Hepatocyte (in vitro differentiated cells): ENCODE measurements at regions not wholly inside any gene's neighbourhood (a gene's known extent, or its start where the extent isn't known, plus 50 kb on each side); places are given as distances from the start of the nearest gene placed in this dataset.

Experiments
- DNase-seq: peaks from one replicate; pipeline ENCODE4 v3.0.0-alpha.2; 2016; ENCODE audit warnings: low spot score
- H2AFZ ChIP-seq: fragments of 200-600 bp; sonication (generic); 2 replicates; pipeline ENCODE4 v1.6.0; 2016; ENCODE audit warnings: antibody characterized with exemption, mild to moderate bottlenecking
- H3K27ac ChIP-seq: fragments of 200-600 bp; sonication (generic); 2 replicates; pipeline ENCODE4 v1.5.1; 2016; ENCODE audit warnings: mild to moderate bottlenecking
- H3K27me3 ChIP-seq: fragments of 200-600 bp; sonication (generic); 2 replicates; pipeline ENCODE4 v1.6.1; 2016
- H3K36me3 ChIP-seq: fragments of 200-600 bp; sonication (generic); replicated peaks from 2 replicates; pipeline ENCODE4 v1.5.1; 2016; ENCODE audit warnings: low read depth; ENCODE audit not compliant: insufficient read depth
- H3K4me1 ChIP-seq: fragments of 200-600 bp; sonication (generic); 2 replicates; pipeline ENCODE4 v1.5.1; 2016; ENCODE audit warnings: mild to moderate bottlenecking, moderate library complexity; ENCODE audit not compliant: insufficient read depth
- H3K4me2 ChIP-seq: fragments of 200-600 bp; sonication (generic); 2 replicates; pipeline ENCODE4 v1.6.0; 2016
- H3K4me3 ChIP-seq: fragments of 200-600 bp; sonication (generic); 2 replicates; pipeline ENCODE4 v1.5.1; 2016; ENCODE audit warnings: mild to moderate bottlenecking
- H3K79me2 ChIP-seq: fragments of 200-600 bp; sonication (generic); 2 replicates; pipeline ENCODE4 v1.6.0; 2017; ENCODE audit warnings: mild to moderate bottlenecking
- H3K9me2 ChIP-seq: fragments of 200-600 bp; sonication (generic); replicated peaks from 2 replicates; pipeline ENCODE4 v1.6.0; 2017; ENCODE audit warnings: mild to moderate bottlenecking; ENCODE audit not compliant: insufficient read depth
- H3K9me3 ChIP-seq: fragments of 200-600 bp; sonication (generic); 2 replicates; pipeline ENCODE4 v1.5.1; 2016; ENCODE audit warnings: low read depth, mild to moderate bottlenecking
- H4K20me1 ChIP-seq: fragments of 200-600 bp; sonication (generic); 2 replicates; pipeline ENCODE4 v1.6.0; 2016; ENCODE audit warnings: mild to moderate bottlenecking; ENCODE audit not compliant: insufficient read depth, poor library complexity, severe bottlenecking
- EZH2 ChIP-seq: fragments of 200-600 bp; sonication (generic); IDR thresholded peaks from 2 replicates; pipeline ENCODE4 v1.6.1; 2016; ENCODE audit warnings: antibody characterized with exemption, mild to moderate bottlenecking, borderline replicate concordance
- EZH2phosphoT487 ChIP-seq: fragments of 200-600 bp; sonication (generic); IDR thresholded peaks from one replicate; pipeline ENCODE4 v1.6.1; 2018; ENCODE audit warnings: antibody characterized with exemption, mild to moderate bottlenecking, low read depth, moderate library complexity; ENCODE audit not compliant: unreplicated experiment, severe bottlenecking
- WGBS: methylation state at CpG from one replicate; pipeline ENCODE4 v1.1.6; 2016; ENCODE audit warnings: low lambda C conversion rate; ENCODE audit errors: missing lambda C conversion rate; 5-methylcytosine and 5-hydroxymethylcytosine counted together
- TF ChIP-seq, protein P1 (sequence below): fragments of 200-600 bp; sonication (generic); IDR thresholded peaks from 2 replicates; pipeline ENCODE4 v1.5.1; 2016; ENCODE audit warnings: antibody characterized with exemption, mild to moderate bottlenecking; ENCODE audit not compliant: poor library complexity

DNA sequence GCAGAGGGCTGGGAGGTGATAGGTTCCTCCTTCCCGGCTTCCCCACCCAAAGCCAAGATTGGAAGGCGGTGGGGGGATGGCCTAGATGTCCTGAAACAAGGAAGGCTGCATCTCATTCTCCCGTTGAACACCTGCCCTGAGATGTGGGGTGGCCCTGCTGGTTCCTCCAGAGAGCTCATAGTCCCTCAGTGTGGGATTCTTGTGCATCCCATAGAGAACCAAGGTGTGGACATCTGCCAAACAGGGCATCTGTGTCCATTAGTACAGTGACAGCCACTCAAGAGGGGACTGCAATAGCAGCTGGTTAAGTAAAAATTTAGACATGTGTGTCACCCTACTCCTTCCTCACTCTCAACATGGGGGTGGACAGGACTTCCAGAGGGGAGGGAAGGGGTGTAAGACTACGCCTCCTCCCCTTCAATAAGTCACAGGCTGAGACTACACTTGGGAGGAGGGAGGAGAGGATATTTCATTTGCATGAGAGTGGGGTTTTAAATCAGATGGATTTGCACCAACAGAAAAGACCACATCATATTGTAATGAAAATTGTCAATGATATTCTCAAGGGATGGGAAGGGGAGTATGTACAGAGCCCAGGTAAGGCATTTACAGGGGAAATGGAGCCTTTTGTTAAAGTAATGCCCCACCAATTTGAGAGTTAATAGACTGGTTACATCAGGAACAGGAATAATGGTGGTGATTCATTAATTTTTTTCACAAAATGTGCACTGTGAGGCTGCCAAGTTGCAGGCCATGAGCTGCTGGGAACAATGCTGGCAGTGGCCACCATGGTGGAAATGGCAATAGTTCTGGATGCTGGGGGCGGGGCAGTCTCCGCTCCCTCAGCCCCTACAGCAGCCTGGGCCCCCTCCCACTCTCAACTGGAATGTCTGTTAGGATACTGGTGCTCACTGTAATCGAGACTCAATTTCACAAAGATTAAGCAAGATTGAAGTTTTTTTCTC lies 80.6 kb downstream of the TEX51 start:
- Histone ChIP-seq H3K36me3 (no peaks in the 10 kb centered on the region), H3K4me2 (no peak overlapping the region), H2AFZ (no peak overlapping the region), H3K27ac (no peak overlapping the region), H3K9me3 (no peaks in the 10 kb centered on the region), H4K20me1 (no peaks in the 10 kb centered on the region), H3K27me3 (no peaks in the 10 kb centered on the region), H3K9me2 (no peaks in the 10 kb centered on the region), H3K79me2 (no peaks in the 10 kb centered on the region), H3K4me1 (peaks cover 8% of the 10 kb centered on the region), H3K4me3 (no peak overlapping the region)
- TF ChIP-seq, protein P1, sequence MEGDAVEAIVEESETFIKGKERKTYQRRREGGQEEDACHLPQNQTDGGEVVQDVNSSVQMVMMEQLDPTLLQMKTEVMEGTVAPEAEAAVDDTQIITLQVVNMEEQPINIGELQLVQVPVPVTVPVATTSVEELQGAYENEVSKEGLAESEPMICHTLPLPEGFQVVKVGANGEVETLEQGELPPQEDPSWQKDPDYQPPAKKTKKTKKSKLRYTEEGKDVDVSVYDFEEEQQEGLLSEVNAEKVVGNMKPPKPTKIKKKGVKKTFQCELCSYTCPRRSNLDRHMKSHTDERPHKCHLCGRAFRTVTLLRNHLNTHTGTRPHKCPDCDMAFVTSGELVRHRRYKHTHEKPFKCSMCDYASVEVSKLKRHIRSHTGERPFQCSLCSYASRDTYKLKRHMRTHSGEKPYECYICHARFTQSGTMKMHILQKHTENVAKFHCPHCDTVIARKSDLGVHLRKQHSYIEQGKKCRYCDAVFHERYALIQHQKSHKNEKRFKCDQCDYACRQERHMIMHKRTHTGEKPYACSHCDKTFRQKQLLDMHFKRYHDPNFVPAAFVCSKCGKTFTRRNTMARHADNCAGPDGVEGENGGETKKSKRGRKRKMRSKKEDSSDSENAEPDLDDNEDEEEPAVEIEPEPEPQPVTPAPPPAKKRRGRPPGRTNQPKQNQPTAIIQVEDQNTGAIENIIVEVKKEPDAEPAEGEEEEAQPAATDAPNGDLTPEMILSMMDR: no peak
- TF ChIP-seq EZH2phosphoT487 (no peak), EZH2 (no peak)
- 94% methylated on average over 7 of the region's 7 CpGs for whole genome bisulfite sequencing
- DNase-seq: no peak

- no peak overlapping the region for H3K4me3 ChIP-seq
- no peaks in the 10 kb centered on the region for H3K9me2 ChIP-seq
- TF ChIP-seq EZH2: no peak
- TF ChIP-seq, protein P1: no peak
- no peak for TF ChIP-seq EZH2phosphoT487
- 71% methylated on average over 6 of the region's 6 CpGs for WGBS
- no peaks in the 10 kb centered on the region for H3K9me3 ChIP-seq
- H3K79me2 ChIP-seq: no peaks in the 10 kb centered on the region
- no peak overlapping the region for H3K27ac ChIP-seq
- H3K4me2 ChIP-seq: no peak overlapping the region
- no peaks in the 10 kb centered on the region for H3K27me3 ChIP-seq
- DNase-seq: no peak
- no peaks in the 10 kb centered on the region for H3K36me3 ChIP-seq
- no peak overlapping the region for H2AFZ ChIP-seq
- no peaks in the 10 kb centered on the region for H4K20me1 ChIP-seq
- peaks cover 8% of the 10 kb centered on the region for H3K4me1 ChIP-seq
Measured at GRCh38 chr2:126981476-126981875, 82.8 kb downstream of the TEX51 start.

GRCh38 chr2:126982935-126983334 lies 84.2 kb downstream of the TEX51 start:
- H4K20me1 ChIP-seq: no peaks in the 10 kb centered on the region
- no peak for TF ChIP-seq EZH2phosphoT487
- no peak for TF ChIP-seq EZH2
- TF ChIP-seq, protein P1: no peak
- no peaks in the 10 kb centered on the region for H3K9me3 ChIP-seq
- H3K27ac ChIP-seq: no peak overlapping the region
- H2AFZ ChIP-seq: no peak overlapping the region
- H3K9me2 ChIP-seq: no peaks in the 10 kb centered on the region
- no peaks in the 10 kb centered on the region for H3K27me3 ChIP-seq
- DNase-seq: no peak
- no peak overlapping the region for H3K4me3 ChIP-seq
- WGBS: 70% methylated on average over 5 of the region's 5 CpGs
- no peaks in the 10 kb centered on the region for H3K36me3 ChIP-seq
- peaks cover 8% of the 10 kb centered on the region for H3K4me1 ChIP-seq
- H3K4me2 ChIP-seq: no peak overlapping the region
- H3K79me2 ChIP-seq: no peaks in the 10 kb centered on the region
